Activated naive CD4-positive, alpha-beta T cell treated with anti-CD3 and anti-CD28 coated beads, Interleukin-2, amount 50 U/mL, for 72 hours (primary cell): ENCODE measurements at regions not wholly inside any gene's neighbourhood (a gene's known extent, or its start where the extent isn't known, plus 50 kb on each side); places are given as distances from the start of the nearest gene placed in this dataset.

Experiments used
- ATAC-seq, 2 donors: fragments of 150-1000 bp; cut with Tn5 transposase; 2 replicates each; pipeline ENCODE4 v1.10.0; 2021; ENCODE audit warnings: mild to moderate bottlenecking in 2 of 2, moderate library complexity in 2 of 2
- DNase-seq, 2 donors: peaks; one replicate each; pipeline ENCODE4 v3.0.0; 2021 to 2022; ENCODE audit warnings: low spot score in 2 of 2
- H3K27ac Mint-ChIP-seq, 2 donors: one replicate each; pipeline ENCODE4 v1.8.0; 2022; ENCODE audit warnings: mild to moderate bottlenecking in 2 of 2, mixed read lengths in 2 of 2
- H3K36me3 Mint-ChIP-seq, 2 donors: one replicate each; pipeline ENCODE4 v1.8.0; 2022; ENCODE audit warnings: mixed read lengths in 2 of 2
- H3K9me3 Mint-ChIP-seq, 2 donors: one replicate each; pipeline ENCODE4 v1.8.0; 2022; ENCODE audit warnings: mixed read lengths in 2 of 2

DNA sequence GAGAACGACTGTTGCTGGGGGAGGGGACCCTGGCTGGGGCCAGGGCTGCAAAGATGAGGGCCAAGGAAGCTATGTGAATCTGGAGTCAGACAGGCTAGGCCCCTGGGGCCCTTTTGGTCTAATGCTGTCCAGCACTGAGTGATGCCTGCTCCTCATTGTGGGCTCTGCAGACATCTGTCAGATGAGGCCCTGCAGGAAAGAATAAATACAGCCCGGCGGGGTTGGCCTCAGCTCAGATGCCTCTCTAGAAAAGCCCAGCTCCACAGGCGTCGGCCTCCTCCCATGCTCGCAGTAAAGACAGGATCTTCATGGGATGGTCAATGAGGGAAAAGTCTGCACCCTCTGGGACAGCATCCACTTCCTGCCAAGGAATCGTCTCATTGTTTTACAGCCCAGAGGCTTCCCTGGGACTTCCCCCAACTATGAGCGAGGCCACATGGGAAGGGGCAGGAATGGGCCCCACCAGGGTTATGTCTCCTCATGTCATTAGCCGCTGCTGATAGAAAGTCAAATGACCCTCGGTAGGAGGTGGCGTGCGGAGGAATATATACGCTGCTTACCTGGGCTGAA is 125.8 kb upstream of the GLI2 start:
- H3K27ac Mint-ChIP-seq: no peak overlapping the region
- no peaks in the 10 kb centered on the region for H3K36me3 Mint-ChIP-seq
- H3K9me3 Mint-ChIP-seq: no peaks in the 10 kb centered on the region
- ATAC-seq: no peak
- DNase-seq: no peak

DNA sequence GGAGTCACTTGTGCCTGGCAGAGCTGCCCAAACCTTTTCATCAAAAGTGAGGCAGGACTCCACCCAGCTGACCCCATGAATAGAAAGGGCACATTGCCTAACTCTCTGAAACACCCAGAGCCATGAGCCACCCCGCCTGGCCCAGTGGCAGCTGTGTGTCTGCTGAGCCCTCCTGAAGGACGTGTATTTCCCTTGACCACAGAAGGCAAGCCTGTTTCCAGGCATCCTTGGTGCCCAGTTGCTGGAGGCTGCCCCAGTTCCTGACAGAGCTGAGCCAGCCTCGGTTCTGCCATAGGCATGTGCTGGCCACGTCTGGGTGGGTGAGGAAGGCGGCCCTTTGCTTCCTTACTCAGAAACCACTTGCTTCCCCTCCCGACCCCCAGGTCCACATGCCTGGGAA is 124.7 kb upstream of the GLI2 start:
- Mint-ChIP-seq H3K9me3 (no peaks in the 10 kb centered on the region), H3K27ac (no peak overlapping the region), H3K36me3 (no peaks in the 10 kb centered on the region)
- no peak for ATAC-seq
- DNase-seq: no peak

DNA sequence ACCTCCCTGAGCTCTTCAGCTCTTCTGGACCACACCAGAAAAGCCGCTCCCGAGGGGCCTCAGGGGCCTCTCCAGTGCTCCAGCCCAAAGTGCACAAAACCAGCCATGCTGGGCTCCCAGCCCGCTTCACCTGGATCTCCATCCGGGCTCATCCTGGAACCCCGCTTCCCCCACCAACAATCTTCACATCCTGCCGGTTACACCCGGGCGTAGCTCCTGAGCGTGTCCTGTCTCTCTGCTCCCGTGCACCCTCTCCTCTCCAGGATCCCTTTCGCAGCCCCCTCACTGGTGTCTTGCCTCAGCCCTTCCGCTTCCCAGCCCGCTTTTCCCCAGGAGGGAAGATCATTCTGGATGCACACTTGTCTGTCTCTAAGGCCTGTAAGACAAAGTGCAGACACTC is 123.7 kb upstream of the GLI2 start:
- ATAC-seq: no peak
- H3K9me3 Mint-ChIP-seq: no peaks in the 10 kb centered on the region
- DNase-seq: no peak
- no peak overlapping the region for H3K27ac Mint-ChIP-seq
- no peaks in the 10 kb centered on the region for H3K36me3 Mint-ChIP-seq

DNA sequence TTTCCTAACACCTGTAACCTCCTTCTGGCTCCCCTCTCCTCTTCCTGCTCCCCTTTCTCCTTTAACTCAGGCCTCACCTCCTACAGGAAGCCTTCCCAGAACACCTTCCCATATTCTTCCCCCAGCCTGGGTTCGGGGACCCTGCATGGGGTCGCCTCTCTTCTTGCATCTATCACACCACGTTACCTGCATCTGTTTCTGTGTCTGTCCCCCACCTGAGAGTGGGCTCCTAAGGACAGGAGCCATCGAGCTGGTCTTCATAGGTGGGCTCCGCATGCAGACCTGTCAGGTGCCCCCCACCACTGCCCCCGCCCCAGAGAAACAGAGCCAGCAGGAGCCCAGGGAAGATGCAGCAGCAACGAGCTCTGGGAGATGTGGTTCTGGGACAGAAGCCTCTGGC is 123.2 kb upstream of the GLI2 start:
- ATAC-seq (no peak), DNase-seq (no peak)
- Mint-ChIP-seq H3K27ac (no peak overlapping the region), H3K9me3 (no peaks in the 10 kb centered on the region), H3K36me3 (no peaks in the 10 kb centered on the region)

DNA sequence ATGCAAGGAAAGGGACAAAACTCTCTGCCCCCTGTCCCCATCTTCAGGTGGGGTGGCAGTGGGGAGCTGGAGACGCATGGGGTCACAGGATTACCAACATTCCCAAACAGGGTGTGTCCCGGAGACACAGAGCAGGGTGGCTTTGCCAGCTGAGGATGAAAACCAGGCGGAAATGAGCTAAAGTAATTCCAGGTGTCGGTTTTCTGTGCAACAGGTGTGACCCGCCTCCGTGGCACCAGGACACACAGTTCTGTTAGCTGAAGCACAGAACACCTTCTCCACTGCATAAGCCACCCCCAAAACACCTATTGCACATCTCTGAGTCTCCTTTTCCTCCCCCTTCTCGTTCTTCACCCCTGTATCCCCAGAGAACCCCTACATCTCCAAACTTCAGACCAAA is 122.7 kb upstream of the GLI2 start:
- Mint-ChIP-seq H3K9me3 (no peaks in the 10 kb centered on the region), H3K36me3 (no peaks in the 10 kb centered on the region)
- ATAC-seq: no peak

DNA sequence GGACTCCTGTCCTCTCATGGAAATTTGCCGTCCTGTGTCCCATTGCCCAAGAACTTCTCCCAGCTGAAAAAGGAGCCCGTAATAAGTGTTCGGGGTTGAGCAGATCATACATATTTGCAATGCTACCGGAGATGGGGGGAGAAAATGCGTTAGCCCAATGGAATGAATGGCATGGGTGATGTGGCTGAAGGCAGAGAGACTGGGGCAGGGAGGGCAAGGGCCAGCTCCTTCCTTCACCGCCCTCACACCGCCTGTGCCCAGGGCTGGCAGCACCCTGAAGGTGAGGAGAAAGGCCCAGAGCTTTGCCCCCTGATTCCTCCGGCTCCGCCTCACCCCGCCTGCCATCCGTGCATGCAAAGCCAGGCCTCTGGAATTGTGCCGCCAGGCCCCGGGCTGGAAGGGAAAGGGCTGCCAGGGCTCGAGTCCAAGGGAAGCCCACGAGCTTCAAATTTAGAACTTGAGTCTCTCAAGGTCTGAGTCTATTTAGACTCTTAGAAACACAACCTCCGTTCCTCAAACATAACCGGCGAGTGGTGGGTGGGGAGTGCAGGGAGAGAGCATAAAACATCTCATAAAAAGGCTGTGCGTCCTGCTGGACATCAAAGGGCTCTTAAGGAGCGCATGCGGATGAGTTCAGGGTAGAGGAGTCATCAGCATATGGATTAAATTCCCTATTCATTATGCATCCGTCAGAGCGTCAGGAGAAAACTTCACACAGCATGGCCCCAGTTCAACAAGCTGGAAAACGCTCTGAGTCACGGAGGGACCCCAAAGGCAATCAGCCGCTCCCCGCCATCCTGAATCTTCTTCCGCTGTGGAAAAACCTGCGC is 121.7 kb upstream of the GLI2 start:
- H3K9me3 Mint-ChIP-seq: no peaks in the 10 kb centered on the region
- DNase-seq (no peak), ATAC-seq (no peak)
- no peak overlapping the region for H3K27ac Mint-ChIP-seq
- H3K36me3 Mint-ChIP-seq: no peaks in the 10 kb centered on the region

More for the DNA sequence above, 122.7 kb upstream of the GLI2 start:
- no peak overlapping the region for H3K27ac Mint-ChIP-seq
- no peak for DNase-seq

DNA sequence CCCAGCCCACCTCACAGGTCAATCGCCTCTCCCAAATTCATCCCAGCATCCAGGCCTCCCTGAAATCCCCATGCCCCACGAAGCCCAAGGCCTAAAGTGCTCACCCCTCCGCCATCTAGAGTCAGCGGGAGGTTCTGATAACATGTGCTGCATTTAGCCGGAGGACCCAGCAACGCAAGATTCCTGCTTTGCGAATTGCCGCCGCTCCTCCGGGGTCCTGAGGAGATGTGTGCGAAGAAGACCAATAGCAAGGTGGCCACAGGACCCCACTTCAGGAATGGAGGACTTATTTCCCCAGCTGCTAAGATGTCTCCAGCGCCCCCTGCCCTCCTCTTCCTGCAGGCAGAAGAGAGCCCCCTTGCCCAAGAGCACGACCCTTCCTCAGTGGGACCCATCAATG is 120.8 kb upstream of the GLI2 start:
- H3K27ac Mint-ChIP-seq: no peak overlapping the region

DNA sequence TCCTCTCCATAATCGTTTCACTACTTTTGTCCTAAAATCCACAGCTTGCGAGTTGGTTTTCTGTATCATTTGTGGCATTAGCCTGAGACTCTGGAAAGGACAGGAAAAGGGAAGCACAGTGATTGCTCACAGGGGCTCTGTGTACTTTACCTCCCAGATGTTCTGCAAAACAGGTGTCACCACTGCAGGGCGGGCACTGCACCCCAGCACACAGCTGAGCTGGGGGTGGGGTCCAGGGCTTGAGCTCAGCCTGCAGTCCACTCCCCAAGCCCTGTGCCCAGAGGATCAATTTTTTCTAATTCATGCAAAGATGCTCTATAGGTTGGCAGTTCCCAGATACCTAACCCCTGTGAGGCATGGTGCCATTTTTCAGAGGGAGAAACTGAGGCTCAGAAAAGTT is 119.4 kb upstream of the GLI2 start:
- DNase-seq: no peak
- no peaks in the 10 kb centered on the region for H3K36me3 Mint-ChIP-seq
- no peaks in the 10 kb centered on the region for H3K9me3 Mint-ChIP-seq
- no peak overlapping the region for H3K27ac Mint-ChIP-seq
- no peak for ATAC-seq

More for the DNA sequence above, 120.8 kb upstream of the GLI2 start:
- H3K9me3 Mint-ChIP-seq: no peaks in the 10 kb centered on the region
- no peak for DNase-seq
- H3K36me3 Mint-ChIP-seq: no peaks in the 10 kb centered on the region
- ATAC-seq: no peak

DNA sequence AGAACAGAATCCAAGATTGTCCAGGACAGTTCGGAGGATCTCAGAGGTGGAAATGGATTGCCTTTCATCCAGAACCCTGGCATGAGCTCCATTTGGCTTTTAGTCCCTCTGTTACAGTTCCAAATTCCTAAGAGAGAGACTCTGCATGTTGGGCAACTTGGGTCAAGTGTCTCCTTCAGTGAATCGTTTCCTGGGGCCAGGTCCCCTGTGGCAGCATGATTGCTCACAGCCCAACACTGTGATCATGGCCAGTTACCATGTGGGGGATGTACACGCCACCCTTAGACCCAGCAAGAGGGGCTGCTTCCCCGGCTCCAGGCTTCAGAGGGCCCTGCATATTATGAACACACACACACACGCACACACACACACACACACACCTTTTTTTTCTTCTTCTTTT is 118.6 kb upstream of the GLI2 start:
- H3K36me3 Mint-ChIP-seq: no peaks in the 10 kb centered on the region
- no peak for ATAC-seq
- no peak overlapping the region for H3K27ac Mint-ChIP-seq
- no peaks in the 10 kb centered on the region for H3K9me3 Mint-ChIP-seq
- DNase-seq: no peak

DNA sequence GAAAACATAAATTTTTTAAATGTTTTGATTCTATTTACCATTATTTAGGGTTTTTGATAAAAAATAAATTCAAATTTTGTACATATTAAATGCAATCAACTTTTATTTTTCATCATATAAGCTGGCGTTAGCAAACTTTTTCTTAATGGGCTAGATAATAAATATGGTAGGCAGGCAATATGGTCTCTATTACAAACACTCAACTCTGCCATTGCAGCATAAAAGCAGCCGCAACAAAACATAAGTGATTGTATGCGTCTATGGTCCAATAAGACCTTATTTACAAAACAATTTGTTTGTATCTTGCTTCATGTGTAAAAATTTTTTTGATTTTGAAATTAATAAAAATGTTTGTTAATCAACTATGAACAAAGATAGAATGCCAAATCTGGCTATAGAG is 116.8 kb upstream of the GLI2 start:
- Mint-ChIP-seq H3K36me3 (no peaks in the 10 kb centered on the region), H3K9me3 (peaks cover 0 to 4% of the 10 kb centered on the region in 2 donors), H3K27ac (no peak overlapping the region)
- no peak for DNase-seq
- no peak for ATAC-seq

DNA sequence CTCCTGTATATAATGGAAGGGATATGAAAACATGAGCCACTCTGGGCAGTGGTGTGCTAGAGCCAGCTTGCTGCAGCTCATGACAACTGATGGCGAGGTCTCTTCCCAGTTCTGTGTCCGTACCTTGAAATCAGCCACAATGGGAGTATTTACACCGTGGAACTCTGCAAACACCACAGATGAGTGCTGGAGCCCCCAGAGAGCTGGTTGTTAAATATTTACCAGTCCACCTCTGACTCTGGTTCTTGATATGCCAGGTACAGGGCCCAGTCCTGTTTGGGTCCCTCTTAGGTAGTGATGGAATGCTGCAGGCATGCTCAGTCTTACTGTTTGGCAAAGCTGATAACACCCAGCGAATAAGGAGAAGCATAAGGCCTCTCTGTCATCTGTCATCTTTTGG is 116.1 kb upstream of the GLI2 start:
- H3K27ac Mint-ChIP-seq: no peak overlapping the region
- peaks cover 0 to 4% of the 10 kb centered on the region in 2 donors for H3K9me3 Mint-ChIP-seq
- no peaks in the 10 kb centered on the region for H3K36me3 Mint-ChIP-seq
- no peak for DNase-seq
- no peak for ATAC-seq

DNA sequence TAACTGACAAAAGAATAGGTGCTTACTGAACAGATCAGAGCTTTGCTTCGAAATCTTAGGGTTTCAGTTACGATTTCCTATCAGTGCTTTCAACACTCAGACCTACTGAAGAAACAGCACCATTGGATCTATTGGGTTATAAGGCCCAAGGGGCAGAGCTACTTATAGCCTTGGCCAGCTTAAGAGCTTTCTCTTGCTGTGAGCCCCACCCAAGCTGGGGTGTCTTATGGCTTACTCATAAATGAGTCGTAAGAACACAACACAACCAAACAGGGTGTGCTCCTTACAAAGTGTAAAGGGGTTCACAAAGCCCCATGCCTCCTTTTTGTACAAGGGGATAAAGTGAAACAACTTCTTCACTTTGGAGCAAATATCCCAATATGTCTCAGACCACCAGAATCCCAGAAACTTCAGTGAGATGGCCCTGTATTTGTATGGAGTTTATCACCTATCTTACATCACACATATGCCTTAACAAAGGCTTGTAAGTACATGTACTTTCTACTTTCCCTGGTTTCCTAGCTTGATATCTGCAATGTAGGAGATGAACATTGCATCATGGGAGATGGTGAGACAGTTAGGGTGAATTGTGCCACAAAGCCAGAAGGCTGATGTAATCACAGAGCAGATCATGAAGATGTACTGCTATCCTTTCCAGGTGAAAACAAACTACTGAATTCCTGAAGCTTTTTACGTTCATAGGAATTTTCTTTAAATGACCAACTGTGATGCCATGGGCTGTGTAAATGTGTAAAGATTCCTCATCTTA is 115.5 kb upstream of the GLI2 start:
- Mint-ChIP-seq H3K36me3 (no peaks in the 10 kb centered on the region), H3K9me3 (peaks cover 0 to 4% of the 10 kb centered on the region in 2 donors), H3K27ac (no peak overlapping the region)
- no peak for ATAC-seq
- DNase-seq: no peak

DNA sequence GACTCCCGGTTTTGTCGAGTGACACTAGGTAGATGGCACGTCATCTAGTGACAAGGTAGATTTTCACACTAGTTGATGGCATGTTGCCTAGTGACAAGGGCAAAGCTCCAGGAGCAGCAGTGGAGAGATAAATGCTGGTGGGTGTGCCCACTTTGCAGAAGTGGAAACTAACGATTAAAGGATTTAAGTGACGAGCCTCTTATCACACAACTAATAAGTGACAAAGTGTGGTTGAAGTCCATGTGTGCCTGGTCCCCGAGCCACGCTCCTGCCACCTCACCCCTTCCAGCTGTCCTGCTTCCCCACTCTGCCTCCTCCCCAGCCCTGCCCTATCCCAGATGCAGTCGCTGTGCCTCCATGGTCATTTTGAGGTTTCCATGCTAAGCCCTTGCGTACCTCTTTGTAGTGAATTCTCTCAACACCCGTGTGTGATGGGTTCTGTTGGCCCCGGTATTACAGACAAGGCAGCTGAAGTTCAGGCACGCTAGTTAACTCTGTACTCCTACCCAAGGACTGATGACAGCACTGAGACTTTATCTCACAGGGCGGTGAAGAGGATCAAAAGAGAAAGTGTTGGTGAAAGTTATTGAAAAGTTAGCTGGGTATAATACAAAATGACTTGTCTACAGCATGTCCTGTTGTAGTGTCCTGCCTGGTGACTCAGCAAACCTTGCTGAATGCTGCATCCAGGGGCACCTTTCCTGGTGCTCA is 113.4 kb upstream of the GLI2 start:
- H3K36me3 Mint-ChIP-seq: no peaks in the 10 kb centered on the region
- H3K27ac Mint-ChIP-seq: no peak overlapping the region
- peaks cover 0 to 4% of the 10 kb centered on the region in 2 donors for H3K9me3 Mint-ChIP-seq
- ATAC-seq (no peak), DNase-seq (no peak)

DNA sequence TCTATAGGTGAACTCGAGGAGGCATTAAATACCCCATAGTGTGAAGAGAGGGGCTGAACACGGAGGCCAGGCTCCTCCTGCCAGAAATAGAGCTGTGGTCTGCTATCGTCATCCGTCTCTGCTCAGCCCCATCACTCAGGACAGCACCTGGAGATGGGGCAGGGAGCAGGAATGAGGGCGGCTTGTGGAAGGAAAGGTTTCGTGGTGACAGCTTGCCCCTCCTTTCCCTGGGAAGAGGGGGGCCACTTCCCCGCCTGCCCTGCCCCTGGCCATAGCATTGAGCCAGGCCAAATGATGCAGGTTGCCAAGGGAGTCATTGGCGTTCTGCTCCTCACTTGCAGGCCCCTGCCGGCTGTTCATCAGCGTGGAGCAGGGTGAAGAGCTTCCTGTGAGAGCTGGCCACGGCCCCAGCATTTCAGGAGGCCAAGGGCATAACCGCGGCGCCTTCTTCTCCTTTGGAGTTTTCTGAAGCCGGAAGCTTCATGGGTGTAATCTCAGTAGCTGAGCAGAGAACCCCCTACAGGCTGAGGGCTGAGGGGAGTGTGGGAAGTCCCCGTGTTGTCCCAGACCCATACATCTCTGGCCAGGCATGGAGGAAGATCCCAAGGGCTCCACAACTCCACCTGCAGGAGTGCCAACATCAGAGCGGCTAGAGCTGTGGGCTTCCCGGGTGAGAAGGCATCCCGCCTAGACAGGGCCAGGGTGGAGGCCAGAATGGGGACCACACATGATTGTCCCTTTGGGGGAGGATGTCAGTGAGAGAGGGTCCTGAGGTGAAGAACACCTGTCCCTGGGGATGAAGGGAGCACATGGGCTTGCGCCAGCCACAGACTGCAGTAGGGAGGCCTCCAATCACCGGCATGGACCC is 112.5 kb upstream of the GLI2 start:
- Mint-ChIP-seq H3K36me3 (no peaks in the 10 kb centered on the region), H3K9me3 (peaks cover 0 to 4% of the 10 kb centered on the region in 2 donors), H3K27ac (no peak overlapping the region)
- ATAC-seq (no peak), DNase-seq (no peak)

DNA sequence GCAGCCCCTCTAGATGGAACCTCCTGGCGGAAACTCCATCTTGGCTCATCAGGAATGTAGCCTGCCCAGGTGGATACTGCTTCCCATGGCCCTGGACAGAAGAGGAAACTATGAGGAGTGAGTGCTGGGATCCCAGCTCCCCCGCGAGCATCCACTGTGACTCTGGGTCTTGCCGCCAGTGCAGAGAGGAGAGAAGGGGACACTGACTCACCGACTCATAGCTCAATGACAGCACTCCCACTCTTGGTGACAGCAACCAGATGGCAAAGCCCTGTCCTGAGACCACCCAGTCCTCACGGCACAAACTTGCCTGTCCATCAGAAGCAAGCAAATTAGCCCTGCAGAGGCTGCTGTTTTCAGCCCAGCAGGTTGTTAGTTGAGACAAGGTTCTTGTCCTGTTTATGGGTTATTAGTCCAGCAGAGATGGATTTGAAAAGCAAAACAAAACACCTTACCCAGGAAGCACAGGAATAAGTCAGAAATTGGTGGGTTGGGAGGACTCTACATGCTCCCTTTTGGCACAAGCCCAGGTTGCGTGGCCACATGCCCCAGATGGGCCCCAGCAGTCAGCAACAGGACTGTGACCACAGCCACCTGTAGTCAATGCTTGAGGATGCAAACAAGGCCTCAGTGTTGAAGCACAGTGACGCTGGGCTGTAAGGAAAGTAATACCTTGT is 111.5 kb upstream of the GLI2 start:
- DNase-seq: no peak
- Mint-ChIP-seq H3K27ac (peak overlapping the region in 1 of 2 donors; percentile 21), H3K9me3 (peaks cover 0 to 4% of the 10 kb centered on the region in 2 donors), H3K36me3 (no peaks in the 10 kb centered on the region)
- ATAC-seq: no peak
